A673 (cell line): ENCODE measurements at regions not wholly inside any gene's neighbourhood (a gene's known extent, or its start where the extent isn't known, plus 50 kb on each side); places are given as distances from the start of the nearest gene placed in this dataset.

Experiments
- BruUV-seq: library from RNA; stranded (reverse); fragments of 400-500 nt; replicated peaks from 2 replicates; lab custom pipeline; 2021; lab: Mats Ljungman, UMichigan
- CTCF ChIA-PET: fragments of 300-600 bp; sonication (Branson Sonifier 250); formaldehyde crosslinking; loops from one replicate; lab custom pipeline; 2022; ENCODE audit warnings: antibody characterized with exemption; lab: Charles Lee
- POLR2A ChIA-PET: fragments of 300-600 bp; sonication (Branson Sonifier 250); formaldehyde crosslinking; loops from one replicate; lab custom pipeline; 2022; ENCODE audit warnings: antibody characterized with exemption; ENCODE audit not compliant: low non-redundant PET; lab: Charles Lee
- DNase-seq: peaks from one replicate; pipeline ENCODE4 v3.0.0-alpha.2; 2015; ENCODE audit warnings: low spot score
- H3K27ac ChIP-seq: fragments of 200-600 bp; sonication (generic); 2 replicates; pipeline ENCODE4 v1.5.1; 2016; ENCODE audit warnings: mixed run types, low read depth, mild to moderate bottlenecking, mixed read lengths, antibody characterized with exemption, low read length; ENCODE audit not compliant: poor library complexity, severe bottlenecking
- H3K27me3 ChIP-seq: fragments of 200-600 bp; sonication (generic); replicated peaks from 2 replicates; pipeline ENCODE4 v1.6.1; 2017; ENCODE audit warnings: mixed run types, low read depth, mild to moderate bottlenecking, mixed read lengths, antibody characterized with exemption, low read length; ENCODE audit not compliant: insufficient read depth, poor library complexity
- H3K36me3 ChIP-seq: fragments of 200-600 bp; sonication (generic); 2 replicates; pipeline ENCODE4 v1.6.1; 2016; ENCODE audit warnings: mixed run types, mild to moderate bottlenecking, mixed read lengths, antibody characterized with exemption, low read length; ENCODE audit not compliant: insufficient read depth, poor library complexity, severe bottlenecking
- H3K4me1 ChIP-seq: fragments of 200-600 bp; sonication (generic); 2 replicates; pipeline ENCODE4 v1.6.1; 2017; ENCODE audit warnings: mixed run types, mild to moderate bottlenecking, mixed read lengths, antibody characterized with exemption, low read length; ENCODE audit not compliant: insufficient read depth, poor library complexity, severe bottlenecking
- H3K4me3 ChIP-seq: fragments of 200-600 bp; sonication (generic); 2 replicates; pipeline ENCODE4 v1.5.1; 2016; ENCODE audit warnings: low read depth, mixed run types, mild to moderate bottlenecking, mixed read lengths, low read length; ENCODE audit not compliant: poor library complexity, severe bottlenecking
- H3K9me3 ChIP-seq: fragments of 200-600 bp; sonication (generic); 2 replicates; pipeline ENCODE4 v1.6.1; 2016; ENCODE audit warnings: mixed run types, low read depth, mild to moderate bottlenecking, mixed read lengths, antibody characterized with exemption, low read length; ENCODE audit not compliant: poor library complexity, severe bottlenecking
- EZH2 ChIP-seq: fragments of 200-600 bp; sonication (generic); IDR thresholded peaks from 2 replicates; pipeline ENCODE4 v1.6.1; 2017; ENCODE audit warnings: borderline replicate concordance, low read depth, mild to moderate bottlenecking, mixed read lengths, antibody characterized with exemption, low read length; ENCODE audit not compliant: poor library complexity, severe bottlenecking
- intact Hi-C: fragments of 100-400 bp; cut with micrococcal nuclease; formaldehyde crosslinking; loops from one replicate; pipeline ENCODE4 v1.10.0; 2022; ENCODE audit not compliant: unreplicated experiment
- TF ChIP-seq, protein P1 (sequence below): fragments of 300-800, 200-600 bp; sonication (generic); conservative IDR thresholded peaks from 2 replicates; pipeline ENCODE4 v1.5.1; 2017; ENCODE audit warnings: low read depth, mild to moderate bottlenecking, antibody characterized with exemption, low read length, moderate library complexity, mixed read lengths

DNA sequence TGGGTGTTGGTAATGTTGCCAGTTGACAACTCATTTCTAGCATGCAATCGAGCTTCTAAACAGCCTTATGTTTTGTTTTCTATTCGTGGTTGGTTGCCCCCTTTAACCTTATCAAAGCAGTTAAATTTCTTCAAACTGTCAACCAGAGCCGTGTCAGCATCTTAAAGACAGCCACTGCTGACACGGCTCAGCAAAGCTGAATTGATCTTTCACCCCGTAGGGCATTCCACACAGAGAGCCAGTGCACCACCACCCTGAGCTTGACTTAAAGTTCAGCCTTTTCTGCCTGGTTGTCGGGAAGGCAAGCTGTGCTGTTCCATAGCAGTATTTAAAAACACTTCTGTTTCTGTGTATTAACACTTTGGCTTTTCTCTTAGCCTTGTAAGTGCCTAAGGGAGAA is 355.0 kb upstream of the CHST9 start:
- Histone ChIP-seq H3K4me1 (no peaks in the 10 kb centered on the region), H3K9me3 (no peaks in the 10 kb centered on the region), H3K4me3 (no peak overlapping the region), H3K36me3 (no peaks in the 10 kb centered on the region), H3K27ac (no peak overlapping the region), H3K27me3 (peaks cover 12% of the 10 kb centered on the region)
- no peak for TF ChIP-seq EZH2
- TF ChIP-seq, protein P1, sequence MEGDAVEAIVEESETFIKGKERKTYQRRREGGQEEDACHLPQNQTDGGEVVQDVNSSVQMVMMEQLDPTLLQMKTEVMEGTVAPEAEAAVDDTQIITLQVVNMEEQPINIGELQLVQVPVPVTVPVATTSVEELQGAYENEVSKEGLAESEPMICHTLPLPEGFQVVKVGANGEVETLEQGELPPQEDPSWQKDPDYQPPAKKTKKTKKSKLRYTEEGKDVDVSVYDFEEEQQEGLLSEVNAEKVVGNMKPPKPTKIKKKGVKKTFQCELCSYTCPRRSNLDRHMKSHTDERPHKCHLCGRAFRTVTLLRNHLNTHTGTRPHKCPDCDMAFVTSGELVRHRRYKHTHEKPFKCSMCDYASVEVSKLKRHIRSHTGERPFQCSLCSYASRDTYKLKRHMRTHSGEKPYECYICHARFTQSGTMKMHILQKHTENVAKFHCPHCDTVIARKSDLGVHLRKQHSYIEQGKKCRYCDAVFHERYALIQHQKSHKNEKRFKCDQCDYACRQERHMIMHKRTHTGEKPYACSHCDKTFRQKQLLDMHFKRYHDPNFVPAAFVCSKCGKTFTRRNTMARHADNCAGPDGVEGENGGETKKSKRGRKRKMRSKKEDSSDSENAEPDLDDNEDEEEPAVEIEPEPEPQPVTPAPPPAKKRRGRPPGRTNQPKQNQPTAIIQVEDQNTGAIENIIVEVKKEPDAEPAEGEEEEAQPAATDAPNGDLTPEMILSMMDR: no peak
- intact Hi-C loops: no loop called here
- ChIA-PET POLR2A (no interaction called here), CTCF (no interaction called here)
- no TSS peak for BruUV-seq
- DNase-seq: no peak

DNA sequence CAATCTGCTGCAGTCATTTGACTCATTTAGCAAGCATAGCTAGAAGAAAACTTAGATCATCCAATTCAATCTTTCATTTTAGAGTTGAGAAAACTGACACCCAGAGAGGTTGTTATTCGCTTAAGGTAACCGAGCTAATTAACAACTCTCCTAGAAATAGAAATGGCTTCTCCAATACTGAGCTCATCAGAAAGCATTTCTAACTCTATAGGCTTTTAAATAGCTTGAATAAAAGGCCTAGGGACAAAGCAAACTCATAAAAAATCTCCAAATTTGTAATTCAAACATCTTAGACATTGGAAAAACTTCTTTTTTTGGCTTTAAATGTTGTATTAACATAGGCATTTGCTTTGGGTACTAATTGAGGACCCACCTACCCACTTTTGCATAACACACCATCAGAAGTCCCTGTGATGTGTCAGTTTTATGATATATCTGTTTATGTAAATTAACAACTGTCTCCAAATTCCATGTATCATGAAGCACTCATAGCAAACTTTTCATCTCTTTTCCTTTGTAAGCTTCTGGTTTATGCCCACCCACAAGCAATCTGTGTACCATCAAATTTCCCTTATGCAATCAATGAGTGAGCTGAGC is 343.9 kb upstream of the CHST9 start:
- no TSS peak for BruUV-seq
- CTCF ChIA-PET: no interaction called here
- POLR2A ChIA-PET: no interaction called here

DNA sequence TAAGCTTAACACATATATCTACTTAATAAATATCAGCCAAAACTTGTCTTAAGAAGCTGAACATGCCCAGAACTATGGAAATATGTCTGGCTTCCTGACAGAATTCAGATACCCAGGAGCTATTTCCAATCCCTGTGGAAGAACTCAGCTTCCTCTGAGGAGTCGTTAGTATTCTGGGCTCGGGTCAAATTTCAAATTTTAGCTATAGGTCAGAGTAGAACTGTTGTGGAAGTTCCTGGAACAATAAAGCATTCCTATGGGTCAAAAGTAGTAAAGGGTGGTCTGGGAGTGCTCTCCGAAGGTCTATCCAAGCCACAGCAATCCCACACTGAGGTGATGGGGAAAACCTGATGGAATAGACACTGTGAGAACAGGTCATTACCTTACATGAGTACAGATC is 342.7 kb upstream of the CHST9 start:
- Histone ChIP-seq H3K4me3 (no peak overlapping the region), H3K4me1 (no peaks in the 10 kb centered on the region), H3K27ac (no peak overlapping the region), H3K27me3 (peaks cover 7% of the 10 kb centered on the region), H3K36me3 (no peaks in the 10 kb centered on the region), H3K9me3 (peaks cover 4% of the 10 kb centered on the region)
- no peak for DNase-seq
- no TSS peak for BruUV-seq
- POLR2A ChIA-PET: no interaction called here
- TF ChIP-seq, protein P1: no peak
- no peak for TF ChIP-seq EZH2
- intact Hi-C loops: no loop called here
- CTCF ChIA-PET: no interaction called here

More for the DNA sequence above, 343.9 kb upstream of the CHST9 start:
- Histone ChIP-seq H3K9me3 (peaks cover 4% of the 10 kb centered on the region), H3K36me3 (no peaks in the 10 kb centered on the region), H3K27ac (no peak overlapping the region), H3K4me1 (no peaks in the 10 kb centered on the region), H3K27me3 (peaks cover 7% of the 10 kb centered on the region), H3K4me3 (no peak overlapping the region)
- intact Hi-C loops: no loop called here
- DNase-seq: no peak
- TF ChIP-seq EZH2: no peak
- TF ChIP-seq, protein P1: no peak
